Liver (tissue), 8 donors: ENCODE measurements at regions not wholly inside any gene's neighbourhood (a gene's known extent, or its start where the extent isn't known, plus 50 kb on each side); places are given as distances from the start of the nearest gene placed in this dataset.

Experiments
- DNase-seq: peaks from one replicate; pipeline ENCODE4 v3.0.0-alpha.2; 2017; ENCODE audit warnings: low spot score
- H3K27ac ChIP-seq, 2 donors: one replicate each; pipeline ENCODE4 v1.7.0; 2013; ENCODE audit warnings: inconsistent platforms in 2 of 2, low read length in 2 of 2, control low read depth in 1 of 2, low read depth in 1 of 2, mild to moderate bottlenecking in 1 of 2
- H3K27me3 ChIP-seq, 4 donors: one replicate each; pipeline versions ENCODE4 v1.6.1 to v1.7.0; 2013; ENCODE audit warnings: low read length in 3 of 4, inconsistent platforms in 1 of 4, mild to moderate bottlenecking in 1 of 4, moderate library complexity in 1 of 4; ENCODE audit not compliant: control insufficient read depth in 4 of 4, insufficient read depth in 4 of 4
- H3K36me3 ChIP-seq, 4 donors: one replicate each; pipeline versions ENCODE4 v1.6.1 to v1.7.0; 2013; ENCODE audit warnings: low read length in 3 of 4, mild to moderate bottlenecking in 3 of 4, low read depth in 1 of 4, moderate library complexity in 1 of 4; ENCODE audit not compliant: control insufficient read depth in 4 of 4, insufficient read depth in 3 of 4
- H3K4me1 ChIP-seq, 4 donors: one replicate each; pipeline versions ENCODE4 v1.6.1 to v1.7.0; 2013; ENCODE audit warnings: low read length in 3 of 4, mild to moderate bottlenecking in 3 of 4, moderate library complexity in 1 of 4; ENCODE audit not compliant: control insufficient read depth in 4 of 4, insufficient read depth in 4 of 4
- H3K4me3 ChIP-seq, 3 donors: one replicate each; pipeline versions ENCODE4 v1.6.1 to v1.7.0; 2013; ENCODE audit warnings: low read length in 3 of 3, control low read depth in 1 of 3, low read depth in 1 of 3, mild to moderate bottlenecking in 1 of 3
- H3K9ac ChIP-seq, 2 donors: one replicate each; pipeline ENCODE4 v1.7.0; 2013; ENCODE audit warnings: low read length in 2 of 2, mild to moderate bottlenecking in 2 of 2, moderate library complexity in 2 of 2, control low read depth in 1 of 2, low read depth in 1 of 2
- H3K9me3 ChIP-seq, 4 donors: one replicate each; pipeline versions ENCODE4 v1.6.1 to v1.7.0; 2013; ENCODE audit warnings: low read length in 3 of 4; ENCODE audit not compliant: control insufficient read depth in 4 of 4
- ATF3 ChIP-seq: IDR thresholded peaks from 2 replicates; pipeline ENCODE4 v1.6.1; 2016; ENCODE audit warnings: antibody characterized with exemption
- CTCF ChIP-seq: fragments of 150-350 bp; IDR thresholded peaks from 2 replicates; pipeline ENCODE4 v1.5.1; 2017; ENCODE audit warnings: improper control_type of control experiment, low read depth, low read length; ENCODE audit not compliant: missing input control
- EGR1 ChIP-seq, 2 donors: IDR thresholded peaks; 2 replicates each; pipeline ENCODE4 v1.6.1; 2016 to 2018; ENCODE audit warnings: antibody characterized with exemption in 2 of 2, low read depth in 2 of 2
- FOXA1 ChIP-seq: IDR thresholded peaks from 2 replicates; pipeline ENCODE4 v1.6.1; 2016; ENCODE audit warnings: antibody characterized with exemption
- FOXA2 ChIP-seq: IDR thresholded peaks from 2 replicates; pipeline ENCODE4 v1.6.1; 2016; ENCODE audit warnings: antibody characterized with exemption
- HNF4A ChIP-seq, 2 donors: conservative IDR thresholded peaks; 2 replicates each; pipeline ENCODE4 v1.6.1; 2016; ENCODE audit warnings: antibody characterized with exemption in 2 of 2, mild to moderate bottlenecking in 2 of 2
- HNF4G ChIP-seq: IDR thresholded peaks from 2 replicates; pipeline ENCODE4 v1.6.1; 2016; ENCODE audit warnings: antibody characterized with exemption
- JUND ChIP-seq, 2 donors: IDR thresholded peaks; 2 replicates each; pipeline ENCODE4 v1.6.1; 2016; ENCODE audit warnings: antibody characterized with exemption in 2 of 2
- MAX ChIP-seq: IDR thresholded peaks from 2 replicates; pipeline ENCODE4 v1.6.1; 2016; ENCODE audit warnings: antibody characterized with exemption
- NR2F2 ChIP-seq: IDR thresholded peaks from 2 replicates; pipeline ENCODE4 v1.6.1; 2016; ENCODE audit warnings: antibody characterized with exemption
- RAD21 ChIP-seq, 2 donors: IDR thresholded peaks; 2 replicates each; pipeline ENCODE4 v1.6.1; 2016; ENCODE audit warnings: antibody characterized with exemption in 2 of 2, mild to moderate bottlenecking in 2 of 2
- REST ChIP-seq: IDR thresholded peaks from 2 replicates; pipeline ENCODE4 v1.6.1; 2016; ENCODE audit warnings: antibody characterized with exemption, mild to moderate bottlenecking
- RXRA ChIP-seq, 2 donors: IDR thresholded peaks; 2 replicates each; pipeline ENCODE4 v1.6.1; 2017 to 2018; ENCODE audit warnings: antibody characterized with exemption in 2 of 2, mild to moderate bottlenecking in 1 of 2
- SP1 ChIP-seq: IDR thresholded peaks from 2 replicates; pipeline ENCODE4 v1.6.1; 2018; ENCODE audit warnings: antibody characterized with exemption, mild to moderate bottlenecking
- TAF1 ChIP-seq: conservative IDR thresholded peaks from 2 replicates; pipeline ENCODE4 v1.6.1; 2016; ENCODE audit warnings: antibody characterized with exemption, mild to moderate bottlenecking
- YY1 ChIP-seq: IDR thresholded peaks from 2 replicates; pipeline ENCODE4 v1.6.1; 2016; ENCODE audit warnings: antibody characterized with exemption, mild to moderate bottlenecking
- ZBTB33 ChIP-seq: IDR thresholded peaks from 2 replicates; pipeline ENCODE4 v1.6.1; 2016; ENCODE audit warnings: antibody characterized with exemption
- WGBS: extraction: QIAGEN DNeasy Blood & Tissue Kit; methylation state at CpG from one replicate; pipeline ENCODE4 v1.1.7; 2013; 5-methylcytosine and 5-hydroxymethylcytosine counted together
- donor health status: healthy.
- donor health status: healthy.
- donor health status: healthy.
- donor health status: healthy.
- donor health status: healthy.

GRCh38 chr2:187081461-187081860, 232.5 kb upstream of the ZSWIM2 start:
- Histone ChIP-seq H3K27me3 (no peaks in the 10 kb centered on the region), H3K4me3 (no peak overlapping the region), H3K9ac (no peak overlapping the region), H3K36me3 (no peaks in the 10 kb centered on the region), H3K4me1 (no peaks in the 10 kb centered on the region), H3K27ac (no peak overlapping the region), H3K9me3 (no peaks in the 10 kb centered on the region)
- DNase-seq: no peak
- TF ChIP-seq TAF1: no peak
- no peak for TF ChIP-seq YY1
- no peak for TF ChIP-seq CTCF
- TF ChIP-seq REST: no peak
- TF ChIP-seq MAX: no peak
- no peak for TF ChIP-seq EGR1 (IDR thresholded peaks at IDR 0.05; ENCODE audit: low read depth in 2 of 2)
- no peak for TF ChIP-seq FOXA1
- no peak for TF ChIP-seq RXRA (IDR thresholded peaks at IDR 0.05)
- TF ChIP-seq NR2F2: no peak
- TF ChIP-seq RAD21 (IDR thresholded peaks at IDR 0.05): no peak
- no peak for TF ChIP-seq ATF3
- TF ChIP-seq FOXA2: no peak
- WGBS: 75% methylated on average over 1 of the region's 1 CpG

- Histone ChIP-seq H3K27me3 (no peaks in the 10 kb centered on the region), H3K4me3 (no peak overlapping the region), H3K27ac (no peak overlapping the region), H3K36me3 (no peaks in the 10 kb centered on the region), H3K9ac (no peak overlapping the region), H3K9me3 (peaks cover 0 to 5% (median under 1%) of the 10 kb centered on the region in 4 donors), H3K4me1 (no peaks in the 10 kb centered on the region)
- TF ChIP-seq RXRA (IDR thresholded peaks at IDR 0.05) (no peak), JUND (IDR thresholded peaks at IDR 0.05) (no peak), HNF4A (conservative IDR thresholded peaks at IDR 0.05) (no peak), RAD21 (IDR thresholded peaks at IDR 0.05) (no peak), ATF3 (no peak), FOXA1 (no peak), FOXA2 (no peak), YY1 (no peak), MAX (no peak), NR2F2 (no peak), HNF4G (no peak), EGR1 (IDR thresholded peaks at IDR 0.05; ENCODE audit: low read depth in 2 of 2) (no peak), ZBTB33 (no peak), TAF1 (no peak), SP1 (no peak), REST (no peak)
- WGBS: 75% methylated on average over 5 of the region's 5 CpGs
- DNase-seq: no peak
These were observed 230.9 kb upstream of the ZSWIM2 start for GRCh38 chr2:187079901-187080300.
